ENCODE measurements at regions not wholly inside any gene's neighbourhood (a gene's known extent, or its start where the extent isn't known, plus 50 kb on each side); places are given as distances from the start of the nearest gene placed in this dataset.

DNA sequence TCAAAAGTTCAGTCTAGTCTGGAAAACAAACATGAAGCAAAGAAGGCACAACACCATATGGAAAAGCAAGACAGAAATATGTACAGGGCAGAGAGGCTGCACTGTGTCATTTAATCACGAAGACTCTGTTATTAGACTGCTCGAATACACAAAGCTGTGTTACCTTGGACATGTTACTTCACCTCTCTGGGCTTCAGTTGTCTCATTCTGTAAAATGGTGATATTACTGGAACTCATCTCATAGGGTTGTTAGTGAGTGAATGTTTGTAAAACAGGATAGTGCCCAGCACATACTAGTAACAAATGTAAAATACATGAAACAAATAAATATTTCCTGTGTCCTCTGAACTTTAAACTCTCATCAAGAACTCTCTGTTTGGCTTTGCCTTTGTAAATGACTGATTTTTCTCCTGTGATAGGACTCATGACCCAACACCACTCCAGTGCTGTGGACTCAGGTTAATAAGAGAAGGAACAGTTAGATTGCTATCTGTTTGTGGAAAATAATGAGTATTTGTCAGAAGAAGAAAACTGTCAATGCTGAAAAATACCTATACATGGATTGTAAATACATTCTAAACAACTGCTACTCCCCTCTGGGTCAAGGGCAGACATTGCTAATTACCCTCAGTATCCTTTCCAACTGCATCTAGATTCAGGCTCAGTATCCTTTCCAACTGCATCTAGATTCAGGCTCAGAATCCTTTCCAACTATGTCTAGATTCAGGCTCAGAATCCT, 62.3 kb downstream of the ZIC5 start:
- peaks cover 13 to 37% of the 10 kb centered on the region in 2 donors for H3K27me3 ChIP-seq (ENCODE audit: control insufficient read depth in 2 of 2, insufficient read depth in 2 of 2, low read length in 2 of 2)
- Mint-ChIP-seq H3K4me1 (no peaks in the 10 kb centered on the region), H3K27me3 (ENCODE audit: low read depth in 3 of 3) (peaks cover 17 to 38% (median 37%) of the 10 kb centered on the region in 3 donors)

GRCh38 chr13:99908140-99908803, 63.3 kb downstream of the ZIC5 start:
- H3K9me3 Mint-ChIP-seq: peaks cover 0 to 1% (median 0%) of the 10 kb centered on the region in 7 donors
- no peak overlapping the region for H2AFZ ChIP-seq (ENCODE audit: insufficient read depth, low read depth, low read length, poor library complexity, severe bottlenecking)
- H3K4me1 ChIP-seq (ENCODE audit: control insufficient read depth in 1 of 2, insufficient read depth in 2 of 2, low read length in 2 of 2): no peaks in the 10 kb centered on the region
- 100% methylated on average over 2 of the region's 5 CpGs for WGBS (ENCODE audit: insufficient coverage)
- DNase-seq: no peak
- no peak overlapping the region for H3K4me2 ChIP-seq (replicated peaks; ENCODE audit: extremely low read depth, low read length, poor library complexity, severe bottlenecking)
- H3K4me3 ChIP-seq (replicated peaks in 1 of 3; ENCODE audit: low read depth in 2 of 3, low read length in 3 of 3): no peak overlapping the region
- intact Hi-C loops (cut with micrococcal nuclease): no loop called here
- H3K27me3 ChIP-seq (ENCODE audit: control insufficient read depth in 2 of 2, insufficient read depth in 2 of 2, low read length in 2 of 2): peaks cover 16 to 33% of the 10 kb centered on the region in 2 donors
- no peak overlapping the region for H3K4me3 Mint-ChIP-seq
- no peaks in the 10 kb centered on the region for H3K4me1 Mint-ChIP-seq
- H3K27ac ChIP-seq (ENCODE audit: low read depth in 1 of 2, low read length in 2 of 2): no peak overlapping the region
- no peaks in the 10 kb centered on the region for H3K9me3 ChIP-seq (replicated peaks in 1 of 2; ENCODE audit: control insufficient read depth in 1 of 2, insufficient read depth in 1 of 2, low read length in 2 of 2)
- H3K36me3 Mint-ChIP-seq: no peaks in the 10 kb centered on the region
- H4K20me1 ChIP-seq (ENCODE audit: insufficient read depth, low read length): no peaks in the 10 kb centered on the region
- H3K79me2 ChIP-seq (ENCODE audit: insufficient read depth, low read length): no peaks in the 10 kb centered on the region
- no peak overlapping the region for H3K27ac Mint-ChIP-seq
- no peak overlapping the region for H3K9ac ChIP-seq (ENCODE audit: insufficient read depth, low read length, poor library complexity, severe bottlenecking)
- H3K36me3 ChIP-seq (replicated peaks in 1 of 2; ENCODE audit: control insufficient read depth in 1 of 2, insufficient read depth in 2 of 2, low read length in 2 of 2): no peaks in the 10 kb centered on the region
- peaks cover 21 to 45% (median 41%) of the 10 kb centered on the region in 3 donors for H3K27me3 Mint-ChIP-seq (ENCODE audit: low read depth in 3 of 3)
- TF ChIP-seq CTCF (IDR thresholded peaks at IDR 0.05): no peak

More for the DNA sequence above, 62.3 kb downstream of the ZIC5 start:
- intact Hi-C loops (cut with micrococcal nuclease): no loop called here
- Histone ChIP-seq H3K9ac (ENCODE audit: insufficient read depth, low read length, poor library complexity, severe bottlenecking) (no peak overlapping the region), H3K36me3 (replicated peaks in 1 of 2; ENCODE audit: control insufficient read depth in 1 of 2, insufficient read depth in 2 of 2, low read length in 2 of 2) (no peaks in the 10 kb centered on the region), H3K9me3 (replicated peaks in 1 of 2; ENCODE audit: control insufficient read depth in 1 of 2, insufficient read depth in 1 of 2, low read length in 2 of 2) (no peaks in the 10 kb centered on the region), H4K20me1 (ENCODE audit: insufficient read depth, low read length) (no peaks in the 10 kb centered on the region), H2AFZ (ENCODE audit: insufficient read depth, low read depth, low read length, poor library complexity, severe bottlenecking) (no peak overlapping the region), H3K4me2 (replicated peaks; ENCODE audit: extremely low read depth, low read length, poor library complexity, severe bottlenecking) (no peak overlapping the region), H3K79me2 (ENCODE audit: insufficient read depth, low read length) (no peaks in the 10 kb centered on the region), H3K4me1 (ENCODE audit: control insufficient read depth in 1 of 2, insufficient read depth in 2 of 2, low read length in 2 of 2) (no peaks in the 10 kb centered on the region), H3K4me3 (replicated peaks in 1 of 3; ENCODE audit: low read depth in 2 of 3, low read length in 3 of 3) (no peak overlapping the region), H3K27ac (ENCODE audit: low read depth in 1 of 2, low read length in 2 of 2) (no peak overlapping the region)
- WGBS (ENCODE audit: insufficient coverage): 100% methylated on average over 2 of the region's 2 CpGs
- no peak for DNase-seq
- no peak overlapping the region for H3K4me3 Mint-ChIP-seq
- H3K27ac Mint-ChIP-seq: no peak overlapping the region
- H3K36me3 Mint-ChIP-seq: no peaks in the 10 kb centered on the region
- no peak for TF ChIP-seq CTCF (IDR thresholded peaks at IDR 0.05)
- peaks cover 0 to 1% (median 0%) of the 10 kb centered on the region in 7 donors for H3K9me3 Mint-ChIP-seq
